Endothelial cell of umbilical vein (primary cell): ENCODE measurements at regions not wholly inside any gene's neighbourhood (a gene's known extent, or its start where the extent isn't known, plus 50 kb on each side); places are given as distances from the start of the nearest gene placed in this dataset.

Source experiments
- BruUV-seq: library from RNA; stranded (reverse); fragments of 400-500 nt; replicated peaks from 2 replicates; lab custom pipeline; 2021; lab: Mats Ljungman, UMichigan
- CTCF ChIA-PET: fragments of 300-600, 350-600 bp; sonication (Branson Sonifier 250); formaldehyde crosslinking; loops from one replicate; lab custom pipeline; 2021; ENCODE audit warnings: antibody characterized with exemption, inconsistent platforms; lab: Charles Lee
- POLR2A ChIA-PET: fragments of 300-600, 350-600 bp; sonication (Branson Sonifier 250); formaldehyde crosslinking; loops from one replicate; lab custom pipeline; 2021; ENCODE audit warnings: antibody characterized with exemption, inconsistent platforms; lab: Charles Lee
- DNase-seq: peaks from one replicate; pipeline ENCODE4 v3.0.0-alpha.2; 2011; ENCODE audit warnings: low read depth, low spot score
- FAIRE-seq: peaks from 2 replicates; lab custom pipeline; 2011; peaks lifted over from hg19 to GRCh38; lab: Jason Lieb, UNC
- H2AFZ ChIP-seq: 2 replicates; pipeline ENCODE4 v1.6.0; 2012; ENCODE audit warnings: low read depth, low read length, control low read depth, inconsistent platforms
- H3K27ac ChIP-seq: 2 replicates; pipeline ENCODE4 v1.5.1; 2011; ENCODE audit warnings: low read depth, mild to moderate bottlenecking, control low read depth, low read length, moderate library complexity; ENCODE audit not compliant: insufficient read depth
- H3K27me3 ChIP-seq, 2 experiments: 2 replicates each; pipeline versions ENCODE4 v1.6.0 to v1.6.1; 2011; ENCODE audit warnings: low read length in 2 of 2, mixed read lengths in 1 of 2; ENCODE audit not compliant: control insufficient read depth in 2 of 2, insufficient read depth in 2 of 2
- H3K36me3 ChIP-seq, 2 experiments: 2 replicates in 1 of 2; 3 replicates in 1 of 2; pipeline ENCODE4 v1.5.1; 2011; ENCODE audit warnings: low read length in 2 of 2, mild to moderate bottlenecking in 1 of 2, moderate library complexity in 1 of 2; ENCODE audit not compliant: control insufficient read depth in 2 of 2, insufficient read depth in 2 of 2; ENCODE audit errors: extremely low read depth in 1 of 2
- H3K4me1 ChIP-seq: 3 replicates; pipeline ENCODE4 v1.5.1; 2011; ENCODE audit warnings: mild to moderate bottlenecking, low read length; ENCODE audit not compliant: control insufficient read depth, insufficient read depth; ENCODE audit errors: extremely low read depth
- H3K4me2 ChIP-seq: 2 replicates; pipeline ENCODE4 v1.6.1; 2011; ENCODE audit warnings: low read length, control low read depth, mixed read lengths; ENCODE audit not compliant: insufficient read depth
- H3K4me3 ChIP-seq, 3 experiments: fragments of 200-600 bp in 1 of 3; sonication (generic), shearing (Covaris generic) in 1 of 3; replicated peaks in 1 of 3; 2 replicates each; pipeline ENCODE4 v1.5.1; 2011 to 2016; ENCODE audit warnings: control low read depth in 3 of 3, low read length in 3 of 3, mild to moderate bottlenecking in 2 of 3, inconsistent platforms in 1 of 3, low read depth in 1 of 3, moderate library complexity in 1 of 3; ENCODE audit not compliant: insufficient read depth in 1 of 3
- H3K79me2 ChIP-seq: 2 replicates; pipeline ENCODE4 v1.6.0; 2012; ENCODE audit warnings: low read length, inconsistent platforms; ENCODE audit not compliant: control insufficient read depth, insufficient read depth
- H3K9ac ChIP-seq: replicated peaks from 2 replicates; pipeline ENCODE3; 2011; ENCODE audit warnings: low read length, control low read depth; ENCODE audit not compliant: insufficient read depth; ENCODE audit errors: extremely low read depth
- H3K9me1 ChIP-seq: replicated peaks from 3 replicates; pipeline ENCODE4 v1.6.0; 2011; ENCODE audit warnings: mild to moderate bottlenecking, low read length; ENCODE audit not compliant: control insufficient read depth, insufficient read depth; ENCODE audit errors: extremely low read depth
- H3K9me3 ChIP-seq: replicated peaks from 2 replicates; pipeline ENCODE4 v1.5.1; 2012; ENCODE audit warnings: low read length, inconsistent platforms; ENCODE audit not compliant: control insufficient read depth, insufficient read depth
- H4K20me1 ChIP-seq: replicated peaks from 2 replicates; pipeline ENCODE3; 2011; ENCODE audit warnings: mild to moderate bottlenecking, low read length; ENCODE audit not compliant: control insufficient read depth, insufficient read depth; ENCODE audit errors: extremely low read depth
- EZH2 ChIP-seq: IDR thresholded peaks from 2 replicates; pipeline ENCODE4 v1.6.1; 2012; ENCODE audit warnings: borderline replicate concordance, low read depth, mild to moderate bottlenecking, moderate library complexity, low read length, inconsistent platforms; ENCODE audit not compliant: severe bottlenecking
- FOS ChIP-seq: IDR thresholded peaks from 2 replicates; pipeline ENCODE4 v1.6.1; 2011; ENCODE audit warnings: mild to moderate bottlenecking, low read length, moderate library complexity, borderline replicate concordance; ENCODE audit not compliant: insufficient read depth
- GATA2 ChIP-seq: IDR thresholded peaks from 2 replicates; pipeline ENCODE4 v1.7.0; 2011; ENCODE audit warnings: low read depth, mild to moderate bottlenecking, moderate library complexity, mixed read lengths, low read length; ENCODE audit not compliant: insufficient read length, insufficient read depth
- JUN ChIP-seq: IDR thresholded peaks from 2 replicates; pipeline ENCODE4 v1.6.1; 2011; ENCODE audit warnings: borderline replicate concordance, low read depth; ENCODE audit not compliant: insufficient read length, insufficient read depth
- MYC ChIP-seq: IDR thresholded peaks from one replicate; pipeline ENCODE4 v1.6.1; 2011; ENCODE audit warnings: mild to moderate bottlenecking, low read depth, low read length
- POLR2A ChIP-seq: IDR thresholded peaks from 2 replicates; pipeline ENCODE4 v1.6.1; 2012; ENCODE audit warnings: low read depth, mild to moderate bottlenecking, control low read depth, low read length
- POLR2AphosphoS5 ChIP-seq: IDR thresholded peaks from 2 replicates; pipeline ENCODE4 v1.6.1; 2012; ENCODE audit warnings: low read depth, mild to moderate bottlenecking, control low read depth, low read length, moderate library complexity; ENCODE audit not compliant: insufficient read depth
- dilution Hi-C: fragments of 300-500 bp; cut with MboI; formaldehyde crosslinking; loops from one replicate; pipeline ENCODE4 v1.15.0; 2019; ENCODE audit warnings: low sequenced_read_pairs; ENCODE audit not compliant: extremely low pct_ligation_motif_present
- intact Hi-C: fragments of 100-400 bp; cut with micrococcal nuclease; formaldehyde crosslinking; loops from one replicate; pipeline ENCODE4 v1.10.0; 2022
- TF ChIP-seq, protein P1 (sequence below): IDR thresholded peaks from 2 replicates; pipeline ENCODE4 v1.6.1; 2011; ENCODE audit not compliant: insufficient read depth, insufficient read length
- TF ChIP-seq, protein P2 (sequence below), 2 donors: IDR thresholded peaks; 1 replicate in 1 of 2; 2 replicates in 1 of 2; pipeline ENCODE4 v1.5.1; 2011; ENCODE audit warnings: low read length in 2 of 2, mild to moderate bottlenecking in 2 of 2, moderate library complexity in 2 of 2, control low read depth in 1 of 2, inconsistent platforms in 1 of 2, low read depth in 1 of 2; ENCODE audit not compliant: insufficient read depth in 1 of 2; ENCODE audit errors: extremely low read depth in 1 of 2

DNA sequence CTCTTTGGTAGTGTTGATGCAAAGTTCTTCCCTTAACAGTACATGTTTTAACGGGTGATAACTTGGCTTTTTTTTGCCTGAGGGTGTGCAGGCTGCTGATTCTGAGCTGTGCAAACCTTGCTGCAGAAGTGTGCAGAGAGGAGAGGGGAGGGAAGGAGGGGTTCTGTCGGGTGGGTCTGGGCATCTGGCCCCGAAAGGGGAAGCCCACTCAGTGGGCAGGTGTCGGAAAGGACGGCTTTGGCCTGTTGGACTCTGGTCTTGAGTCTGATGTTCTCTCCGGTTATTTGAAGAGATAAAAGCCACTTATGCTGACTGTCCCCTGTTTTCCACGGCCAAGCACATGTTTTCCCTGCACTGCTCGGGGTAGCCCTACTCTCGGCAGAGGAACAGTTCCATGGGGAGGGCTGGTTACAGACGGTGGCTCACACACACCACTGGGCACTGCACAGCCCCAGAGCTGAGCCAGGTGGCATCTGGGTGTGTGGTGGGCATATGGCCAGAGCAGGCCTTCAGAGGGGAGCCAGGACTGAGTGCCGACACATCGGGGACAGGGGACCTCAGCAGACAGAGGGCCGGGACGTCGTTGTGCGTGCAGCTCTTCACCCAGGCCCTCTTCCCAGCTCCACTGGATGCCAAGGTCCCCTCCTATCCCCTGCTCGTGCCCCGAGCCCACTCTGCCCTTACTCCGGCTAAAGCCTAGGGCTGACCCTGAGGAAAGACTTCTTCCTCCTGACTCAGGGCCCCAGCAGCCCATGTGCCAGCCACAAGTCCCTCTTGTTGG, 93.2 kb downstream of the TEX29 start:
- FAIRE-seq = no peak
- POLR2A ChIA-PET = no interaction called here

More for the DNA sequence above, 93.2 kb downstream of the TEX29 start:
- BruUV-seq = no TSS peak
- no peaks in the 10 kb centered on the region for H4K20me1 ChIP-seq
- TF ChIP-seq MYC (no peak), GATA2 (no peak), FOS (no peak), JUN (no peak), POLR2A (no peak), EZH2 (no peak), POLR2AphosphoS5 (no peak)
- TF ChIP-seq, protein P1, sequence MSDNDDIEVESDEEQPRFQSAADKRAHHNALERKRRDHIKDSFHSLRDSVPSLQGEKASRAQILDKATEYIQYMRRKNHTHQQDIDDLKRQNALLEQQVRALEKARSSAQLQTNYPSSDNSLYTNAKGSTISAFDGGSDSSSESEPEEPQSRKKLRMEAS = no peak
- TF ChIP-seq, protein P2, sequence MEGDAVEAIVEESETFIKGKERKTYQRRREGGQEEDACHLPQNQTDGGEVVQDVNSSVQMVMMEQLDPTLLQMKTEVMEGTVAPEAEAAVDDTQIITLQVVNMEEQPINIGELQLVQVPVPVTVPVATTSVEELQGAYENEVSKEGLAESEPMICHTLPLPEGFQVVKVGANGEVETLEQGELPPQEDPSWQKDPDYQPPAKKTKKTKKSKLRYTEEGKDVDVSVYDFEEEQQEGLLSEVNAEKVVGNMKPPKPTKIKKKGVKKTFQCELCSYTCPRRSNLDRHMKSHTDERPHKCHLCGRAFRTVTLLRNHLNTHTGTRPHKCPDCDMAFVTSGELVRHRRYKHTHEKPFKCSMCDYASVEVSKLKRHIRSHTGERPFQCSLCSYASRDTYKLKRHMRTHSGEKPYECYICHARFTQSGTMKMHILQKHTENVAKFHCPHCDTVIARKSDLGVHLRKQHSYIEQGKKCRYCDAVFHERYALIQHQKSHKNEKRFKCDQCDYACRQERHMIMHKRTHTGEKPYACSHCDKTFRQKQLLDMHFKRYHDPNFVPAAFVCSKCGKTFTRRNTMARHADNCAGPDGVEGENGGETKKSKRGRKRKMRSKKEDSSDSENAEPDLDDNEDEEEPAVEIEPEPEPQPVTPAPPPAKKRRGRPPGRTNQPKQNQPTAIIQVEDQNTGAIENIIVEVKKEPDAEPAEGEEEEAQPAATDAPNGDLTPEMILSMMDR (IDR thresholded peaks at IDR 0.05; ENCODE audit: extremely low read depth in 1 of 2, insufficient read depth in 1 of 2, low read depth in 1 of 2, low read length in 2 of 2) = no peak
- H3K79me2 ChIP-seq = no peaks in the 10 kb centered on the region
- H2AFZ ChIP-seq = no peak overlapping the region
- H3K36me3 ChIP-seq = no peaks in the 10 kb centered on the region
- H3K9me1 ChIP-seq = no peaks in the 10 kb centered on the region
- H3K9me3 ChIP-seq = no peaks in the 10 kb centered on the region
- peaks cover 1 to 2% of the 10 kb centered on the region in 2 experiments for H3K27me3 ChIP-seq
- intact Hi-C loops = no loop called here
- H3K27ac ChIP-seq = no peak overlapping the region
- dilution Hi-C loops = no loop called here
- no peaks in the 10 kb centered on the region for H3K4me1 ChIP-seq
- no peak overlapping the region for H3K4me3 ChIP-seq
- H3K9ac ChIP-seq = no peak overlapping the region
- H3K4me2 ChIP-seq = no peak overlapping the region
- CTCF ChIA-PET = no interaction called here
- no peak for DNase-seq
